Hepatocyte (in vitro differentiated cells): ENCODE measurements at regions not wholly inside any gene's neighbourhood (a gene's known extent, or its start where the extent isn't known, plus 50 kb on each side); places are given as distances from the start of the nearest gene placed in this dataset.

Experiments
- DNase-seq: peaks from one replicate; pipeline ENCODE4 v3.0.0-alpha.2; 2016; ENCODE audit warnings: low spot score
- H2AFZ ChIP-seq: fragments of 200-600 bp; sonication (generic); 2 replicates; pipeline ENCODE4 v1.6.0; 2016; ENCODE audit warnings: antibody characterized with exemption, mild to moderate bottlenecking
- H3K27ac ChIP-seq: fragments of 200-600 bp; sonication (generic); 2 replicates; pipeline ENCODE4 v1.5.1; 2016; ENCODE audit warnings: mild to moderate bottlenecking
- H3K27me3 ChIP-seq: fragments of 200-600 bp; sonication (generic); 2 replicates; pipeline ENCODE4 v1.6.1; 2016
- H3K36me3 ChIP-seq: fragments of 200-600 bp; sonication (generic); replicated peaks from 2 replicates; pipeline ENCODE4 v1.5.1; 2016; ENCODE audit warnings: low read depth; ENCODE audit not compliant: insufficient read depth
- H3K4me1 ChIP-seq: fragments of 200-600 bp; sonication (generic); 2 replicates; pipeline ENCODE4 v1.5.1; 2016; ENCODE audit warnings: mild to moderate bottlenecking, moderate library complexity; ENCODE audit not compliant: insufficient read depth
- H3K4me2 ChIP-seq: fragments of 200-600 bp; sonication (generic); 2 replicates; pipeline ENCODE4 v1.6.0; 2016
- H3K4me3 ChIP-seq: fragments of 200-600 bp; sonication (generic); 2 replicates; pipeline ENCODE4 v1.5.1; 2016; ENCODE audit warnings: mild to moderate bottlenecking
- H3K79me2 ChIP-seq: fragments of 200-600 bp; sonication (generic); 2 replicates; pipeline ENCODE4 v1.6.0; 2017; ENCODE audit warnings: mild to moderate bottlenecking
- H3K9me2 ChIP-seq: fragments of 200-600 bp; sonication (generic); replicated peaks from 2 replicates; pipeline ENCODE4 v1.6.0; 2017; ENCODE audit warnings: mild to moderate bottlenecking; ENCODE audit not compliant: insufficient read depth
- H3K9me3 ChIP-seq: fragments of 200-600 bp; sonication (generic); 2 replicates; pipeline ENCODE4 v1.5.1; 2016; ENCODE audit warnings: low read depth, mild to moderate bottlenecking
- H4K20me1 ChIP-seq: fragments of 200-600 bp; sonication (generic); 2 replicates; pipeline ENCODE4 v1.6.0; 2016; ENCODE audit warnings: mild to moderate bottlenecking; ENCODE audit not compliant: insufficient read depth, poor library complexity, severe bottlenecking
- EZH2 ChIP-seq: fragments of 200-600 bp; sonication (generic); IDR thresholded peaks from 2 replicates; pipeline ENCODE4 v1.6.1; 2016; ENCODE audit warnings: antibody characterized with exemption, mild to moderate bottlenecking, borderline replicate concordance
- EZH2phosphoT487 ChIP-seq: fragments of 200-600 bp; sonication (generic); IDR thresholded peaks from one replicate; pipeline ENCODE4 v1.6.1; 2018; ENCODE audit warnings: antibody characterized with exemption, mild to moderate bottlenecking, low read depth, moderate library complexity; ENCODE audit not compliant: unreplicated experiment, severe bottlenecking
- WGBS: methylation state at CpG from one replicate; pipeline ENCODE4 v1.1.6; 2016; ENCODE audit warnings: low lambda C conversion rate; ENCODE audit errors: missing lambda C conversion rate; 5-methylcytosine and 5-hydroxymethylcytosine counted together
- TF ChIP-seq, protein P1 (sequence below): fragments of 200-600 bp; sonication (generic); IDR thresholded peaks from 2 replicates; pipeline ENCODE4 v1.5.1; 2016; ENCODE audit warnings: antibody characterized with exemption, mild to moderate bottlenecking; ENCODE audit not compliant: poor library complexity

DNA sequence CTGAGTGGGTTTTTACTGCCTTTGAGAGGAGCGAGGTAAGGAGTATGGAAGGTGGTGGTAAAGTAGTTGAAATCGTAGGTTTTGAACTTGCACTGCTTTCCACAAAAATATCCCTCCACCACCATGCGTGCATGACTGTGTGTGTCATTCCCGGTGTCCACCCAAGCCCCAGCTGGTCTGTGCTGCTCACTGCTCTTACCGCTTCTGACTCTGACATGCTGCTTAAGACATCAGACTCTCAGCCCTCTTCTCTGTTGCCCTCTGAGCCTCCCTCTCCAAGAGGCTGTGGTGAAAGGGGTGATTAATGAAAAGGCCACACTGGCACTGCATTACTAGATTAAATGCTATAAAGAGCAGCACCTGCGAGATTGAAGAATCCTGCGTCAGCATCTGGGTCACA is 128.7 kb downstream of the SPATA19 start:
- H3K9me2 ChIP-seq = no peaks in the 10 kb centered on the region
- no peak overlapping the region for H2AFZ ChIP-seq
- H3K79me2 ChIP-seq = no peaks in the 10 kb centered on the region
- H3K4me2 ChIP-seq = no peak overlapping the region
- no peak for DNase-seq
- H3K9me3 ChIP-seq = no peaks in the 10 kb centered on the region
- peaks cover 13% of the 10 kb centered on the region for H3K27me3 ChIP-seq
- no peak overlapping the region for H3K27ac ChIP-seq
- no peaks in the 10 kb centered on the region for H4K20me1 ChIP-seq
- TF ChIP-seq EZH2phosphoT487 (no peak), EZH2 (no peak)
- no peak overlapping the region for H3K4me3 ChIP-seq
- WGBS = 96% methylated on average over 7 of the region's 7 CpGs
- no peaks in the 10 kb centered on the region for H3K4me1 ChIP-seq
- H3K36me3 ChIP-seq = no peaks in the 10 kb centered on the region

DNA sequence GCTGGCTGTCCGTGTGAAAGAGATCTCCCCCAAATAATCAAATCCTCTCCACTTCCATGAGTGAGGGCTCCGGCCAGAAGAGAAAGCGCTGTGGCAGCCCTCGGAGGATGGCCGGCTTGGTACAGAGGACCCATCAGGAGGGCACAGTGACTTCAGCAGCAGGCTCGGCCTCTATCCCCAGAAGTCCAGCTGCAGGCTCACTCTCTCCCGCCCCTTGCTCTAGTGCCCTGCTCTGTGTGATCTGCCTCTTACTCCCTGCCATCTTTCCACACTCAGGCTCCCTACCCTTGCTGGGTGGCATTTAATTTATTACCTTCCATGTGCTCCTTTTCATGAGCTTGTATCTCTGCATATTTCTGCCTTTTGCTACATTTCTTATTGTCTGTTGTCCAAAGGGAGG is 129.7 kb downstream of the SPATA19 start:
- Histone ChIP-seq H3K4me1 (no peaks in the 10 kb centered on the region), H3K27me3 (peaks cover 15% of the 10 kb centered on the region), H3K9me2 (no peaks in the 10 kb centered on the region), H3K4me3 (no peak overlapping the region), H3K36me3 (no peaks in the 10 kb centered on the region), H3K27ac (no peak overlapping the region), H4K20me1 (no peaks in the 10 kb centered on the region), H3K4me2 (no peak overlapping the region), H3K9me3 (no peaks in the 10 kb centered on the region), H2AFZ (no peak overlapping the region), H3K79me2 (no peaks in the 10 kb centered on the region)
- no peak for DNase-seq
- TF ChIP-seq, protein P1, sequence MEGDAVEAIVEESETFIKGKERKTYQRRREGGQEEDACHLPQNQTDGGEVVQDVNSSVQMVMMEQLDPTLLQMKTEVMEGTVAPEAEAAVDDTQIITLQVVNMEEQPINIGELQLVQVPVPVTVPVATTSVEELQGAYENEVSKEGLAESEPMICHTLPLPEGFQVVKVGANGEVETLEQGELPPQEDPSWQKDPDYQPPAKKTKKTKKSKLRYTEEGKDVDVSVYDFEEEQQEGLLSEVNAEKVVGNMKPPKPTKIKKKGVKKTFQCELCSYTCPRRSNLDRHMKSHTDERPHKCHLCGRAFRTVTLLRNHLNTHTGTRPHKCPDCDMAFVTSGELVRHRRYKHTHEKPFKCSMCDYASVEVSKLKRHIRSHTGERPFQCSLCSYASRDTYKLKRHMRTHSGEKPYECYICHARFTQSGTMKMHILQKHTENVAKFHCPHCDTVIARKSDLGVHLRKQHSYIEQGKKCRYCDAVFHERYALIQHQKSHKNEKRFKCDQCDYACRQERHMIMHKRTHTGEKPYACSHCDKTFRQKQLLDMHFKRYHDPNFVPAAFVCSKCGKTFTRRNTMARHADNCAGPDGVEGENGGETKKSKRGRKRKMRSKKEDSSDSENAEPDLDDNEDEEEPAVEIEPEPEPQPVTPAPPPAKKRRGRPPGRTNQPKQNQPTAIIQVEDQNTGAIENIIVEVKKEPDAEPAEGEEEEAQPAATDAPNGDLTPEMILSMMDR = no peak
- TF ChIP-seq EZH2 = no peak
- no peak for TF ChIP-seq EZH2phosphoT487
- WGBS = 88% methylated on average over 7 of the region's 7 CpGs

DNA sequence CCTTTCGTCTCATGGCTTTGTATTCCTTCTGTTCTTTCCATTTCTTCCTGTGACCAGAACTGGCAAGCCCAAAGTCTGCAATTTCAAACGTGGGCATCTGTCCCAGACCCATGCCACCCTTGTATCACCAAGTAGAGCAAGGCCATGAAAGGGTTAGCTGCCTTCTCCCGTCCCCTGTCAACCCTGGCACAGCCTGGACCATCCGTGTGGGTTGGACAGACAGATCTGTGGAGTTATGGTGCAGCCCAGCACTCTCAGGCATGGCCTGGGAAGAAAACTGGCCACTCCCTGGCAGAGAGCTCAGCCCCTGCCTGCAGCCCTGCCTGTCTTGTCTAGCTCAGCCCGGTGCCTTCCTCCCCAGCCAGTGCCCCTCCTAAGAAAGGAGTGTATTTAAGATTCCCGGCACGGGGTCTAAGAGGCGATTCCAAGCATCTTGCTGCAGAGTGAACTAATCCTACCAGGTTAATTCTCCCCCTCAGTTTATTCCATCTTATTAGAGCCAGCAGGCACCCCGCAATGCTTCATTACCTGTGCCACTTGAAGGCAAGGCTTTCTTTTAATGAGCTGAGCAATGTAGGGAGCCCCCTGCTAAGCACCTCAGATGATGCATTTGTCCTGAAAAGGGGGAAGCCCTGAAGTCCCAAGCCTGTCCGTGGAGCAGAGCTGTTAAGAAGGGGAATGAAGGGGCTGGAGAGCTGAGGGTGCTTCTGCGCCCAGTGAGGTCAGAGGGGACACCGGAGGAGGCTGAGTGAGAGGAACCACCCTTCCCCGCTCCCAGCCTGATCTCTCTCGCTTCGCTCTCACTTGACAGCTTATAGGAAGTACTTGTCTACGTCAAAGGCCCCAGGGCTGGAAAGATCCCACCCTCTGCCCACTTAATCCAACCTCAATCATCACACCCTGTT is 130.6 kb downstream of the SPATA19 start:
- no peaks in the 10 kb centered on the region for H3K9me2 ChIP-seq
- H3K27me3 ChIP-seq = peaks cover 15% of the 10 kb centered on the region
- H4K20me1 ChIP-seq = no peaks in the 10 kb centered on the region
- no peaks in the 10 kb centered on the region for H3K79me2 ChIP-seq
- H3K27ac ChIP-seq = no peak overlapping the region
- no peak for DNase-seq
- no peaks in the 10 kb centered on the region for H3K9me3 ChIP-seq
- no peak overlapping the region for H3K4me2 ChIP-seq
- H3K36me3 ChIP-seq = no peaks in the 10 kb centered on the region
- H2AFZ ChIP-seq = no peak overlapping the region
- WGBS = 68% methylated on average over 16 of the region's 16 CpGs
- H3K4me3 ChIP-seq = no peak overlapping the region
- no peaks in the 10 kb centered on the region for H3K4me1 ChIP-seq
- TF ChIP-seq EZH2 (no peak), EZH2phosphoT487 (no peak)
- TF ChIP-seq, protein P1 = no peak

DNA sequence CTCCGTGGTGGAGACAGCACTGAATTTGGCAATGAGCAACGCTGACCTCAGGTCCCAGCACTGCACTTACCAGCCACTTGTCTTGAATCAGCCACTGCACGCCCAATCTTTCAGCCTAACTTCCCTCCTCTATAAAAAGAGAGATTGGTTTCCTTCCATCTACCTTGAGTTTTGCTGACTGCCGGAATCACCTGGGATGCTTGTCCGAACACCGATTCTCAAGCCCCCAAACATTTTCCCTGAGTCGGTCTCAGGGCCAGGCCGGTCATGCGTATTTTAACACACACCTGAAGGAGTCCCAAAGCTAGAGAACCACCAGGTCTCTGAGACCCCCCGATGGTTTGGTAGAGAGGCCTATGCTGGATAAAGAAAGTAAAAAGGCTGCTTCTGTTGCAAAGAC is 131.5 kb downstream of the SPATA19 start:
- no peak for DNase-seq
- H3K27me3 ChIP-seq = peaks cover 15% of the 10 kb centered on the region
- H3K36me3 ChIP-seq = no peaks in the 10 kb centered on the region
- H3K27ac ChIP-seq = no peak overlapping the region
- no peaks in the 10 kb centered on the region for H3K9me2 ChIP-seq
- TF ChIP-seq EZH2 (no peak), EZH2phosphoT487 (no peak)
- TF ChIP-seq, protein P1 = no peak
- H3K4me2 ChIP-seq = no peak overlapping the region
- WGBS = 93% methylated on average over 10 of the region's 10 CpGs
- no peaks in the 10 kb centered on the region for H4K20me1 ChIP-seq
- H3K4me3 ChIP-seq = no peak overlapping the region
- H3K79me2 ChIP-seq = no peaks in the 10 kb centered on the region
- H3K9me3 ChIP-seq = no peaks in the 10 kb centered on the region
- no peaks in the 10 kb centered on the region for H3K4me1 ChIP-seq
- H2AFZ ChIP-seq = no peak overlapping the region
